HepG2 (cell line): ENCODE measurements at regions not wholly inside any gene's neighbourhood (a gene's known extent, or its start where the extent isn't known, plus 50 kb on each side); places are given as distances from the start of the nearest gene placed in this dataset.
A peak's percentile ranks its signal among the peaks of the same experiment; 100 is the strongest.
"Not testable (repeated sequence)": the region's sequence is repeated elsewhere in the genome, so short reads cannot be mapped to it uniquely, and the experiment has no call there.

Source experiments
- ATAC-seq: fragments of 200-7000 bp; cut with Tn5 transposase; 3 replicates; pipeline ENCODE4 v1.9.1; 2020; ENCODE audit warnings: mild to moderate bottlenecking, moderate library complexity
- BruUV-seq: library from RNA; stranded (reverse); fragments of 400-500 nt; replicated peaks from 2 replicates; lab custom pipeline; 2021; lab: Mats Ljungman, UMichigan
- CTCF ChIA-PET: fragments of 300-600 bp; formaldehyde crosslinking; extraction: SDS; loops from one replicate; lab custom pipeline; 2021; ENCODE audit warnings: low total read pairs, inconsistent platforms, low intra/inter-chr PET ratio; lab: Yijun Ruan, JAX
- POLR2A ChIA-PET: fragments of 350-600 bp; sonication (Branson Sonifier 250); formaldehyde crosslinking; loops from one replicate; lab custom pipeline; 2020; ENCODE audit warnings: antibody characterized with exemption, inconsistent platforms; lab: Yijun Ruan, JAX
- DNase-seq: peaks from one replicate; pipeline ENCODE4 v3.0.0-alpha.2; 2015; ENCODE audit warnings: low spot score
- FAIRE-seq: peaks from 3 replicates; lab custom pipeline; 2011; peaks lifted over from hg19 to GRCh38; lab: Jason Lieb, UNC
- H2AFZ ChIP-seq: one replicate; pipeline ENCODE4 v1.6.1; 2011; ENCODE audit warnings: low read length, inconsistent platforms
- H3K27ac ChIP-seq: fragments of 300-600 bp; 3 replicates; pipeline ENCODE4 v1.8.0; 2011; ENCODE audit warnings: mixed run types, mild to moderate bottlenecking, mixed read lengths, low read length, inconsistent platforms; ENCODE audit not compliant: insufficient read depth; ENCODE audit errors: extremely low read length
- H3K27me3 ChIP-seq, 2 experiments: fragments of 200-600 bp in 1 of 2; 2 replicates in 1 of 2; 3 replicates in 1 of 2; pipeline versions ENCODE4 v1.6.0 to v1.8.0; 2011; ENCODE audit warnings: low read length in 2 of 2, mild to moderate bottlenecking in 2 of 2, moderate library complexity in 2 of 2, inconsistent platforms in 1 of 2; ENCODE audit not compliant: insufficient read depth in 2 of 2, control insufficient read depth in 1 of 2
- H3K36me3 ChIP-seq, 2 experiments: fragments of 200-600 bp in 1 of 2; replicated peaks in 1 of 2; 2 replicates in 1 of 2; 3 replicates in 1 of 2; pipeline versions ENCODE4 v1.5.1 to v1.8.0; 2011; ENCODE audit warnings: low read length in 2 of 2, inconsistent platforms in 1 of 2; ENCODE audit not compliant: insufficient read depth in 2 of 2, control insufficient read depth in 1 of 2
- H3K4me1 ChIP-seq: 2 replicates; pipeline ENCODE4 v1.5.1; 2012; ENCODE audit warnings: low read length, inconsistent platforms; ENCODE audit not compliant: insufficient read depth
- H3K4me2 ChIP-seq: 2 replicates; pipeline ENCODE4 v1.6.0; 2011; ENCODE audit warnings: low read depth, low read length, inconsistent platforms
- H3K4me3 ChIP-seq, 3 experiments: fragments of 200-600 bp in 1 of 3; sonication (generic), shearing (Covaris generic) in 1 of 3; replicated peaks in 1 of 3; 2 replicates each; pipeline ENCODE4 v1.5.1; 2011 to 2016; ENCODE audit warnings: low read length in 3 of 3, inconsistent platforms in 2 of 3, low read depth in 2 of 3, mild to moderate bottlenecking in 2 of 3, control low read depth in 1 of 3, mixed read lengths in 1 of 3; ENCODE audit not compliant: insufficient read depth in 1 of 3
- H3K79me2 ChIP-seq: one replicate; pipeline ENCODE4 v1.6.1; 2011; ENCODE audit warnings: low read length, inconsistent platforms; ENCODE audit not compliant: insufficient read depth
- H3K9ac ChIP-seq: 2 replicates; pipeline ENCODE4 v1.6.0; 2011; ENCODE audit warnings: mild to moderate bottlenecking, low read depth, low read length, inconsistent platforms; ENCODE audit not compliant: insufficient read depth
- H3K9me3 ChIP-seq: 2 replicates; pipeline ENCODE4 v1.5.1; 2012; ENCODE audit warnings: mild to moderate bottlenecking, low read length
- H4K20me1 ChIP-seq: 2 replicates; pipeline ENCODE4 v1.6.0; 2011; ENCODE audit warnings: inconsistent platforms, mild to moderate bottlenecking, low read length, moderate library complexity; ENCODE audit not compliant: insufficient read depth
- GABPB1 ChIP-seq: IDR thresholded peaks from 2 replicates; pipeline ENCODE4 v1.6.1; 2016; ENCODE audit warnings: mild to moderate bottlenecking, missing genetic modification reagents, moderate library complexity, missing compliant biosample characterization
- HNRNPK ChIP-seq: fragments of 200-400 bp; formaldehyde crosslinking; IDR thresholded peaks from 2 replicates; pipeline ENCODE4 v1.6.1; 2018; ENCODE audit warnings: low read length, low read depth, moderate library complexity, mild to moderate bottlenecking; ENCODE audit not compliant: poor library complexity, severe bottlenecking
- KDM5A ChIP-seq: fragments of 200-600 bp; sonication (generic); IDR thresholded peaks from 2 replicates; pipeline ENCODE4 v1.7.0; 2018; ENCODE audit warnings: antibody characterized with exemption, mild to moderate bottlenecking, low read length, borderline replicate concordance
- MTA3 ChIP-seq: sonication (generic); formaldehyde crosslinking; IDR thresholded peaks from 2 replicates; pipeline ENCODE4 v1.4.0; 2020; ENCODE audit warnings: missing genetic modification reagents
- NCOR1 ChIP-seq: fragments of 200-600 bp; sonication (generic); IDR thresholded peaks from 2 replicates; pipeline ENCODE4 v1.7.0; 2017; ENCODE audit warnings: antibody characterized with exemption, low read length, borderline replicate concordance
- NKX3-1 ChIP-seq: sonication (generic); formaldehyde crosslinking; IDR thresholded peaks from 2 replicates; pipeline ENCODE4 v1.5.0; 2020; ENCODE audit warnings: missing genetic modification reagents
- PAWR ChIP-seq: sonication (generic); formaldehyde crosslinking; IDR thresholded peaks from 2 replicates; pipeline ENCODE4 v1.4.0; 2020; ENCODE audit warnings: missing genetic modification reagents, mild to moderate bottlenecking, borderline replicate concordance
- PRDM10 ChIP-seq: sonication (generic); formaldehyde crosslinking; IDR thresholded peaks from 2 replicates; pipeline ENCODE4 v1.4.0; 2020; ENCODE audit warnings: low read depth, missing genetic modification reagents
- SETDB1 ChIP-seq: sonication (generic); formaldehyde crosslinking; IDR thresholded peaks from 2 replicates; pipeline ENCODE4 v1.5.1; 2020; ENCODE audit warnings: missing genetic modification reagents, mild to moderate bottlenecking, borderline replicate concordance
- ZBTB14 ChIP-seq: sonication (generic); formaldehyde crosslinking; IDR thresholded peaks from 2 replicates; pipeline ENCODE4 v1.4.0; 2020; ENCODE audit warnings: missing genetic modification reagents
- ZFP37 ChIP-seq: sonication (generic); formaldehyde crosslinking; IDR thresholded peaks from 2 replicates; pipeline ENCODE4 v1.4.0; 2020; ENCODE audit warnings: missing genetic modification reagents, borderline replicate concordance
- ZNF124 ChIP-seq: sonication (generic); formaldehyde crosslinking; IDR thresholded peaks from 2 replicates; pipeline ENCODE4 v1.4.0; 2020; ENCODE audit warnings: missing genetic modification reagents
- ZNF496 ChIP-seq: sonication (generic); formaldehyde crosslinking; IDR thresholded peaks from 2 replicates; pipeline ENCODE4 v1.8.1; 2023; ENCODE audit warnings: mild to moderate bottlenecking, moderate library complexity, missing genetic modification reagents; ENCODE audit not compliant: insufficient replicate concordance
- ZNF749 ChIP-seq: sonication (generic); formaldehyde crosslinking; IDR thresholded peaks from 2 replicates; pipeline ENCODE4 v1.8.0; 2022; ENCODE audit warnings: mild to moderate bottlenecking, missing genetic modification reagents, moderate library complexity, borderline replicate concordance
- WGBS: methylation state at CpG from one replicate; pipeline ENCODE4 v1.1.6; 2017; ENCODE audit warnings: low lambda C conversion rate; 5-methylcytosine and 5-hydroxymethylcytosine counted together
- in situ Hi-C: cut with HindIII; loops from 2 replicates; pipeline ENCODE4 v1.10.0; 2017; ENCODE audit warnings: low pct_unique_long_range_greater_than_20kb; ENCODE audit not compliant: extremely low pct_ligation_motif_present
- intact Hi-C: fragments of 100-400 bp; cut with micrococcal nuclease; formaldehyde crosslinking; loops from one replicate; pipeline ENCODE4 v1.10.0; 2022; ENCODE audit not compliant: unreplicated experiment

- TF ChIP-seq ZNF749 (no peak), NKX3-1 (no peak), GABPB1 (CRISPR knock-in tag) (no peak), ZNF496 (CRISPR knock-in tag) (no peak), PAWR (no peak)
These were observed 51.9 kb upstream of the SYNDIG1 start (continued) for GRCh38 chr20:24417485-24417884.

GRCh38 chr20:24415444-24415843, 54.0 kb upstream of the SYNDIG1 start:
- intact Hi-C loops, FAIRE-seq, H3K27ac ChIP-seq, DNase-seq, H3K9ac ChIP-seq, H4K20me1 ChIP-seq, POLR2A ChIA-PET, H3K79me2 ChIP-seq, H3K4me3 ChIP-seq, H3K4me2 ChIP-seq, CTCF ChIA-PET, in situ Hi-C loops, H3K27me3 ChIP-seq, BruUV-seq, ATAC-seq, H2AFZ ChIP-seq, H3K36me3 ChIP-seq: not testable (repeated sequence)
- WGBS = 32% methylated on average over 7 of the region's 7 CpGs
- TF ChIP-seq SETDB1 (CRISPR knock-in tag) = 0 out of 2 replicates have a peak, but pooled peaks have one; percentile 30
- TF ChIP-seq, all 625 proteins: peak for 1; not testable (repeated sequence) for 624
- peaks cover 40% of the 10 kb centered on the region for H3K9me3 ChIP-seq
- H3K4me1 ChIP-seq = not testable (repeated sequence)

- in situ Hi-C loops (no loop called here), intact Hi-C loops (no loop called here)
- Histone ChIP-seq H3K27ac (no peak overlapping the region), H4K20me1 (no peaks in the 10 kb centered on the region), H3K4me2 (no peak overlapping the region), H3K4me3 (no peak overlapping the region), H3K9me3 (peaks cover 40% of the 10 kb centered on the region), H2AFZ (no peak overlapping the region), H3K36me3 (no peaks in the 10 kb centered on the region), H3K79me2 (no peaks in the 10 kb centered on the region), H3K9ac (no peak overlapping the region), H3K4me1 (no peaks in the 10 kb centered on the region), H3K27me3 (no peaks in the 10 kb centered on the region)
- no TSS peak for BruUV-seq
- ATAC-seq = no peak
- ChIA-PET POLR2A (no interaction called here), CTCF (no interaction called here)
- no peak for FAIRE-seq
- WGBS = 15% methylated on average over 6 of the region's 6 CpGs
- DNase-seq = no peak
- TF ChIP-seq KDM5A (no peak), MTA3 (CRISPR knock-in tag) (no peak), PRDM10 (CRISPR knock-in tag) (no peak), HNRNPK (no peak), ZFP37 (no peak), ZNF124 (CRISPR knock-in tag) (no peak), ZBTB14 (CRISPR knock-in tag) (no peak), NCOR1 (no peak)
These were observed 57.6 kb upstream of the SYNDIG1 start for GRCh38 chr20:24411834-24412216.
